Stimulated activated CD8-positive, alpha-beta memory T cell treated with anti-CD3 and anti-CD28 coated beads, Interleukin-7, amount 100 ng/mL, for 48 hours (primary cell): ENCODE measurements at regions not wholly inside any gene's neighbourhood (a gene's known extent, or its start where the extent isn't known, plus 50 kb on each side); places are given as distances from the start of the nearest gene placed in this dataset.
"Not testable (repeated sequence)": the region's sequence is repeated elsewhere in the genome, so short reads cannot be mapped to it uniquely, and the experiment has no call there.

Source experiments
- DNase-seq, 2 donors: peaks; one replicate each; pipeline ENCODE4 v3.0.0-alpha.2; 2020; ENCODE audit warnings: low read depth in 1 of 2; ENCODE audit errors: extremely low read depth in 1 of 2

DNA sequence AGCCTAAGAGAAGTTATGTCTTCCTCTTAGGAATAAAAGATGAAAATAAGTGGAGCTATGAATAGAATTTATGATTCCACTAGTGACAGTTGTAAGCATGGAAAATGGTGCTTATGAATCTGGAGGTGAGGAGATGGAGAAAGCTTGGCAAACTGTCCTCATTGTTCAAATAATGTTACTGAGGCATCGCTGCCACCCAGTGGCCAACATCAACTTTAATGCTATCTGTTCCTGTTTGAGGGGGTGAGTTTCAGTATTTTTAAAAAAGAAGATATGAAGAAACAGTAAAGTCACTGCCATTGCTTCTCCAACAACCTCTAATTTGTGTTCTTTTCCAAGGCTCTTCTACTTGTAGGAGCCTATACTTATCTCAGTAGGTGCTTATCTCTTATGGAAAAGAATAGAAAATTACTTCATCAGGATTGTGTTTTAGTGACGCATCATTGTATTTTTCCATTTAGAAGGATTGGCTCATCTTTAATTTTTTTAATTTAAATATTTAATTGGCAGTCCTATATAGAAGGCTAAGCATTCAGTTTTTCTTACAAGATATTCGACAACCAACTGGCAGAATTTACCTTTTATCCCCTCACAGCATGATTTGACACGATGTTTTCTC, 260.4 kb upstream of the P2RY1 start:
- DNase-seq, result peak in 1 of 2 donors; percentile 5

- no peak for DNase-seq
Measured at GRCh38 chr3:152578769-152579168, 256.2 kb upstream of the P2RY1 start.

DNA sequence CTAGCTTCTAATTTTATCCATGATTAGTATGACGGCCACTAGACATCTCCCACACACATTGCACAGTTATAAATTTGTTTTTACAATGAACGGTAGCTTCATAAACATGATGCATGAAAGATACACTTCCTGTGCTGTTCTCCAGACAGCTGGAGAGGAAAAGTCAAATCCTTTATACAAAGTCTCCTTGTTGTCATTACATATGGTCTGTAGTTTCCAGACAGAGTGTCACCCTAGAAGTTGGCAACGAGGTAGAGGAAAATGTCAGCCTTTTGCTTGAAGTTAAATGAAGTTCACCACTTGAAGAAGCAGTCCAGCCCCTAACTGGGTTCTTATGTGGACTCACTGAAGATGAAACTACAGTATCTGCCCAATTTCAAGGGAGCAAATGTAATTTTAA, 253.0 kb upstream of the P2RY1 start:
- no peak for DNase-seq

GRCh38 chr3:152583963-152584362, 251.0 kb upstream of the P2RY1 start:
- no peak for DNase-seq

DNA sequence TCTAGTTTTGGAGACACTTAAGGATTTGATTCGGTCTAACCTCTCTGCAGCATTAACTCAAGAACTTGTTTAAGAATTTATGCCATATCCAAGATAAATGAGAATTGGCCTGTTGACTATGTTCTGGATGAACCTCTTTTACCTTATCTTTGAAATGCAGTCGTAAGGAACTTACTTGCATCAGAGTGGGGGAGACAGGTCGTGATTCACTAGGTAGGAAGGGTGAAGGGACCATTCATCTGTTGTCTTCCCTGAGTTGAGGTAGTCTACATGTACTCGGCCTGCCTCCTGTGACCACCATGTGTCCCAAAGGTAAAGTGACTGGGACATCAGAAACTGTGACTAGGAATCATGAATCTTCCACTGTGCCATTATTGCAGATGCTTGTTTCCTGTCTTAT, 248.0 kb upstream of the P2RY1 start:
- DNase-seq, result no peak

DNA sequence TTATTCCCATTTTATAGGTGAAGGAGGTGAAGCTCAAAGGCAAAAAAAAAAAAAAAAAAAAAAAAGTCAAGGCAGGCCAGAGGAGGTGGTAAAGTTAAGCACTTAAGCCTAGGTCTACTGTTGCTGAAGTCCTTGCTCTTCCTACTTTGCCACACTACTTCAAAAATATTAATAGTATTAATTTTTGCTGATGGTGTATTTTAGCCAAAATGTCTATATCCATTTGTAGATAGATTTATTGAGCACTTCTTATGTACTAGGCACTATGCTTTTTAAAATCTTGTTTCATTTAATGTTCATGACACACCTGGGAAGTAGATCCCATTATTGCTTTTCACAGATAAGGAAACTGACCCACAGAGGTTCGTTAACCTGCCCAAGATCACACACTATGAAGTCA, 247.1 kb upstream of the P2RY1 start:
- no peak for DNase-seq

DNA sequence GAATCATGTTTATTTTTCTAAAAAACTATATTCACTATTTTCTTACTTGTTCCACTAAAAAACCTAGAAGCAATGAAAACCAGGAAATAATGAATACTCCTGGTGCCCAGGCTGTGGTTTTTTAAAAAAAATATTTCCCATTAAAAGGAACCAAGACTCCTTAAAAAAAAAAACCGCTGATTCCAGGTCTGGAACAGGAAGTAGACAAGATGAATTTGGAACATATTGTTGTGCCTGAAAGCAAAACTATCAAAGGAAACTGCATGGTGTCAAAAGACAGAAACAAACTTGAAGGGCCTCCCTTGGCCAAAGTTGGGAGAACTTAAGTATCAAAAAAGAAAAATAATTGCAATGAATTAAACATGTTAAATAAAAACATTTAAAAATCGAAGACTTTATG, 245.3 kb upstream of the P2RY1 start:
- DNase-seq, result no peak

GRCh38 chr3:152591515-152591914, 243.4 kb upstream of the P2RY1 start:
- no peak for DNase-seq

- DNase-seq, result no peak
Measured at GRCh38 chr3:152593242-152593641, 241.7 kb upstream of the P2RY1 start.

GRCh38 chr3:152595975-152596821, 238.7 kb upstream of the P2RY1 start:
- no peak for DNase-seq

DNA sequence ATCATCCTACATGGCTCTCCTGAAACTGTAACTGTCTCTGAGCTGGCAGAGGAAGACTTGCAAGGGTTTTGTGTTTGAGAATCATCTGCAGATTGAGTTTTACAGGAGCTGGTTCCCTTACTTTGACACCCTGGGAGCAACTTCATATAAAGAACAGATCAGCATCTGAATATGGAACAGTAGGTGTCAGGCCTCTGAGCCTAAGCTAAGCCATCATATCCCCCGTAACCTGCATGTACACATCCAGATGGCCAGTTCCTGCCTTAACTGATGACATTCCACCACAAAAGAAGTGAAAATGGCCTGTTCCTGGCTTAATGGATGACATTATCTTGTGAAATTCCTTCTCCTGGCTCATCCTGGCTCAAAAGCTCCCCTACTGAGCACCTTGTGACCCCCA, 238.1 kb upstream of the P2RY1 start:
- DNase-seq, result not testable (repeated sequence)

GRCh38 chr3:152606146-152606545, 228.8 kb upstream of the P2RY1 start:
- DNase-seq, result no peak

DNA sequence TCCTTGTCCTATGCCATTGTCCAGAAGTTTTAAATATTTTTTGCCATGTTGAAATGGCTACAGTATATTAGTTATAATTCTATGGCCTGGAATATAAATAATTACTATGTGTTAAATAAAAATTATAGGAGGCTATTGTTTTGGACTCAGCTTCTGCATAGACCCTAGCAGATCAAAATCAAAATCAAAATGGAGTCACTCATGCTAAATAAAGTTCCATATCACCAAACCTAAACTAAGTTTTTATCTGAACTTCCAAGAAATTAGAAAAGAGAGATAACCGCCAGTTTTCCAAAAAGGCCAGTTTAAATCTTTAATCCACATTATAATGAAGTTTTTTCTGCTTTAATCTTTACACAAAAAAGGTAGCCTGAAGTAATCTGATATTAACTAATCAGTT, 227.8 kb upstream of the P2RY1 start:
- DNase-seq, result no peak

DNA sequence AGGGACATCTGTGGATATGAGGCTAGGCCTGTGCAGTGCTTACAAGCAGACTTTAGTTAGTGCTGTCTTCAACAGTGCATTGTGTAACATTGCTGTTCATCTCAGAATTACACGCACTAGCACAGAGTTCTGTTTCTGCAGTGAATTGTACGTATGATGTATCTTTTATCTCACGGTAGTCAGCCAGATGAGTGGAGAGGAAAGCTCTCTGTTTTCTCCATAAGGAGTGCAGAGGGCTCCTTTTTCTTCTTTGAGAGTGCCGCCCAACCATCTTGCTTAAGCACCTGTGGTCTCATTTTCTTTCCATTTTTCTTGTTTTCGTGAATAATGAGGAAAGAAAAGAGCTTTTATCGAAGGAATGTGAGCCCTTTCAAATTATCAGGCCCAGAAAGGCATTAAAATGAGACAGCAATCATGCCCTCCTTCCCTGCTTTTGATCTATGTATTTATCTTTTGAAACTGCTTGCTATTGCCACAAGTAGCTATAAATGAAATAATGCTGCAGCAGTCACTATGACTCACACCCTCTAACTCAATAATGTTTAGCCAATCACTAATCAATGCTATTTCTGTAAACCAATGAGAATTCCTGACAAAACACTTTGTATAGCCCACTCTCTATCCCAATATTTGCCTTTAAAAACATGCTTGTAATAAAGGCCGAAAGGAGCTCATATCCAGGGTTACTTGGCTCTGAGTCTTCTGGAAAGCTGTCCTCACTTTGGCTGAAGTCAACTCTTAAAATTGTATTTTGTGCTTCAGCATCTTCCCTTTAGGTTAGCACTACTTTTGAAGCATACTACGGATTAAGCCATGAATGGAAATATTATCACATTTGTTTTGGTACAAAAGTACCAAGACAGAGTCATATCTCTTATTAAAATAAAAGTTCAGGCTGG, 226.0 kb upstream of the P2RY1 start:
- no peak for DNase-seq

DNA sequence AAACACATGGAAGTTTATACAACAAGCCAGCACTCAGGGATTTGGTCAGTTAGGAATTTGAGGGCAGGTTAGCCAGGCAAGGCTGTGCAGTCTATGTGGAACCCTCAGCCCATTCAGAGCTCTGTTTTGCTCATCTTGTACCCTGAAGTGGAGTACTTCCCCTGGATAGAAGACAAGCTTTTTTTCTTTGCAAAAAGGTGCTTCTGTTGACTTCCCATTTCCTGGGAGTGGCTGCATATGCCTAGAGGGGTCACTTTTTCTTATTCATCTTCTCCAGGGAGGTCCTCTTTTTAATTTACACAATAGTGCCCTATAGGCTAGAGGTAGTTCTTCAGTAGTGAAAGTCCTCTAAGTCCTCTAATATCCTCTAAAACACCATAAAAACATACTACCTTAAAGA, 225.0 kb upstream of the P2RY1 start:
- DNase-seq, result no peak

DNA sequence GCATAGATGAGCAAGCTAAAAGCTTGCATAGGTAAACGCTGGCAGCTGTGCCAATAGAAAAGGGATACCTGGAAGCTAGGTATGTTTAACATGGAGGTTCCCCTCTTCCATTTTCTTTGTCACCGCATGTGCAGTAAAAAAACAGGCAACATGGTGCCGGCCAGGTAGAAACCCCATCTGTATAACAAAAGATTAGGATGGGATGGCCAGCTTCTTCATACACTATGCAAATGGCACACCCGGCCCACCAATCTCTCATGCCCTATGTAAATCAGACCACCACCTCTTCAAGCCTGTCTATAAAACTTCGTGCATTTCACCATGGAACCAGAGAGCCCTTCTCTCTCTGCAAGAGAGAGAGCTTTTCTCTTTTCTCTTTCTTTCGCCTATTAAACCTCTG, 224.3 kb upstream of the P2RY1 start:
- DNase-seq, result no peak

DNA sequence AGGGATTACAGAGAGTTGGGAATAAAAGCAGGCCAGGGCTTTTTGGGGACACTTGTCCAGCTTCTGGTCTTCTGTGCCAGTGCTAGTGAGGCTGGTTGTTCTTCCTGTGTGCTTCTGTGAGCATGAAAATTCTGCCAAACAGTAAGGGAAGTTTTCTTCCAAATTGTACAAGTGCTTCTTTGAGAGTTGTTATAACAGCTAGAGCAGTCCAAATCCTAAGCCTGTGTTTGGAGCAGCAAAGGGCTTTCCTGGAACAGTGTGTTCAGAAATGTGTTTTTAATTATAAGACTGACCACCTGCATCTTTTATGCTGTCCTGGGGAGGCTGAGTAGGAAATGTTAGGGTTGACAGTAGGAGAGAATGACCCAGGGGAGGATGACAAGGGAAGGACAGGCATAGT, 223.0 kb upstream of the P2RY1 start:
- DNase-seq, result no peak

DNA sequence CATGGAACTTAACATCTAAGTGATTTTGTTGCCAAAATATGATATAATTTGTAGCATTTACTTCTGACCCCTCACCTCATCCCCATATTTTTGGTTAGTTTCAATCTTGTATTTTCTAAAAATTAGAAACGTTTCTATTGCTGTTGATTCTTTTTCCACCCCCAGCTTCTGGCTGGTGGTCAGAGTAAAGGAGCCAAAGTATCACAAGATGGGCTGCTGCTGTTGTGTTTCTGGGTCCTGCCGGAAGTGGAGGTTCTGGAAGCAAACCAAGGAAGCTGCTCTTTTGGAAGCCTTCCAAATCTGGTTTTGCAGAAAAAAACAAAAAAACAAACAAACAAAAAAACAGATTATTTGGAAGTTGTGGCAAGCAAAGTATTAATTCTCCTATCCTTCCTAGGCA, 221.1 kb upstream of the P2RY1 start:
- DNase-seq, result no peak

DNA sequence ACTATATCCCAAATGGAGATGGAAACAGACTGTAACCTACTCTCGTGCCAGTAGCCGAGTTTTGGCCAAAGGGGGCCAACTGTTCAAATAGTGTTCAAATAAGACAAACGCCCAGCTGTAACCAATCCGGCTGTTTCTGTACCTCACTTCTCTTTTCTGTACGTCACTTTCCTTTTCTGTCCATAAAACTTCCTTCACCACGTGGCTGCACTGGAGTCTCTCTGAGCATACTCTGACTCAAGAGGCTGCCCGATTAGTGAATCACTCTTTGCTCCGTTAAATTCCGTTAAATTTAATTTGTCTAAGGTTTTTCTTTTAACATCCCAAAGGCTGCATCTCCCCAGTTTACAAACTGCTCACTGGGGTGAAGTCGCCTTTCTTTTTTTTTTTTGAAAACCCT, 219.2 kb upstream of the P2RY1 start:
- DNase-seq, result no peak

- DNase-seq, result no peak
Measured at GRCh38 chr3:152617609-152618008, 217.3 kb upstream of the P2RY1 start.

DNA sequence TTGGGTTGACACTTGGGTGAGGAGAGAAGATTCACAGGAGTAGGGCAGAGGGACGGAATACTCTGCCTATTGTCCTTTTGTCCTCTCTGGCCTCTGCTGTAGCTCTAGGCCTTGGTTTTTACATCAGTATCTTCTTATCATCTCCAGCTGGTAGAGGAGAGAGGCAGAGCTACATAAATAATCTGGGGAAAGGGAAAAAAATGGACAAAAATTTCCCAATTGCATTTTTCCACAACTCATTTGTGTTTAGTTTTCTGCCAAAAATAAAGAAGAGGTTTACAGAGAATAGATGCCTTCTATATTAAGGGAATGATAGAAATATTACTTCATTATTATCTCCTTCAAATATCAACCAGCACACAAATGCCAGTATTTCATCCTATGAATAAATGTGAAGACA, 216.4 kb upstream of the P2RY1 start:
- no peak for DNase-seq

DNA sequence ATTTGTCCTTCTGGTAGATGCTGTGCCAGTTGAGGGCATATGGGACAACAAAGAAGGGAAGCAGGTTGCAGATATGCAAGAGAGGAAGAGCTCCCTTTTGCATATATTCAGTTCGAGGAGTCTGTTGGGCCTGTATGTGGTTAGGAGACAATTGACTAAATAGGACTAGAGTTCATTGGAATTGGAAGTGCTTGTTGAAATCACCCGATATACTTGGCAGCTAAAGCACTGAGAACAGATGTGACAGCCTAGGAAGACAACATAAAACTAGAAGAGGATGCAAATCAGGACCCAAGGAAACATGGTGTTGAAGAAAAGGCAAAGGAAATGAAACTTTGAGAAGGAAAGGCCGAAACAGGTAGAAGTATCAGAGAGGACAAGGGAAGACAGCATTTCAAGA, 215.2 kb upstream of the P2RY1 start:
- no peak for DNase-seq
